Right lobe of liver (tissue), 6 donors: ENCODE measurements at regions not wholly inside any gene's neighbourhood (a gene's known extent, or its start where the extent isn't known, plus 50 kb on each side); places are given as distances from the start of the nearest gene placed in this dataset.

Experiments used
- ATAC-seq, 4 donors: fragments of 200-7000 bp; cut with Tn5 transposase; one replicate each; pipeline ENCODE4 v1.9.1; 2020; ENCODE audit warnings: mild to moderate bottlenecking in 4 of 4, moderate library complexity in 4 of 4
- DNase-seq, 3 donors: peaks; one replicate each; pipeline ENCODE4 v3.0.0-alpha.2; 2020
- H3K27ac ChIP-seq, 3 donors: fragments of 200-600 bp; one replicate each; pipeline ENCODE4 v1.8.0; 2022
- H3K27me3 ChIP-seq, 2 donors: fragments of 200-600 bp; one replicate each; pipeline ENCODE4 v1.8.0; 2022
- H3K36me3 ChIP-seq, 4 donors: fragments of 200-600 bp; sonication (generic) in 1 of 4; one replicate each; pipeline versions ENCODE4 v1.5.1 to v1.8.0; 2017 to 2022; ENCODE audit warnings: control low read depth in 1 of 4
- H3K4me1 ChIP-seq, 4 donors: fragments of 200-600 bp; sonication (generic) in 1 of 4; one replicate each; pipeline versions ENCODE4 v1.5.1 to v1.8.0; 2017 to 2022; ENCODE audit warnings: control low read depth in 1 of 4
- H3K4me3 ChIP-seq, 3 donors: fragments of 200-600 bp; one replicate each; pipeline ENCODE4 v1.8.0; 2022
- H3K9me3 ChIP-seq, 4 donors: fragments of 200-600 bp; sonication (generic) in 1 of 4; one replicate each; pipeline versions ENCODE4 v1.5.1 to v1.8.0; 2017 to 2022; ENCODE audit warnings: control low read depth in 1 of 4
- POLR2A ChIP-seq: fragments of 450-650 bp; IDR thresholded peaks from one replicate; pipeline ENCODE4 v1.6.1; 2017; ENCODE audit warnings: antibody characterized with exemption, mild to moderate bottlenecking
- WGBS: methylation state at CpG from one replicate; pipeline ENCODE4 v1.1.6; 2018; ENCODE audit warnings: low coverage, low lambda C conversion rate; ENCODE audit not compliant: insufficient coverage; ENCODE audit errors: missing lambda C conversion rate; 5-methylcytosine and 5-hydroxymethylcytosine counted together
- intact Hi-C, 2 donors: fragments of 100-400 bp; cut with DNase I; formaldehyde crosslinking; loops; one replicate each; pipeline versions ENCODE4 v1.11.2 to v1.14.1; 2022
- TF ChIP-seq, protein P1 (sequence below), 4 donors: fragments of 200-600 bp in 3 of 4; fragments of 450-650 bp in 1 of 4; IDR thresholded peaks; one replicate each; pipeline versions ENCODE4 v1.5.1 to v1.8.0; 2016 to 2022; ENCODE audit warnings: antibody characterized with exemption in 4 of 4, mild to moderate bottlenecking in 2 of 4
- donor health status: DM: no; HTN: yes; CAD: no.
- donor health status: DM: no; HTN: no; CAD: no.
- donor health status: DM: no; HTN: no; CAD: no.
- donor health status: DM: no; HTN: yes; CAD: no.
- donor health status: DM: no; HTN: yes; CAD: no.

DNA sequence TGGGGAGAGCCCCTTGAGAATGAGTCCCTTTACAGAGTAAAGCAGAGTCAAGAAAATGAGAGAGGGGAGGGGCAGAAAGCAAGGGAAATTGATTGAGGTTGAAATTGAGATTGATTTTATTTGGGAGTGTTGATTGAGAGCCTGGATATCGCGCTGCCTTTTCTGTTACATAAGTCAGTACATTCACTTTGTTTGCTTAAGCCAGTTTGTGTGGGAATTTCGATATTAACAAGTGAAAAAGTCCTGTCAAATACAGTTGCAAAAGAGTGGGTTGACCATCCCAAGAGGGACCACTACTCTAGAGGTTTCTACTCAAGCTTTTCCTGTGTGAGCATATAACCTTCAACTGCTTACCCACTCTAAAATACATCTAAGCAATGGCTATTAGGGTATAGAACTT lies 331.4 kb upstream of the AZI2 start:
- Histone ChIP-seq H3K27ac (no peak overlapping the region), H3K27me3 (no peaks in the 10 kb centered on the region), H3K9me3 (no peaks in the 10 kb centered on the region), H3K4me3 (no peak overlapping the region), H3K36me3 (no peaks in the 10 kb centered on the region), H3K4me1 (no peaks in the 10 kb centered on the region)
- TF ChIP-seq, protein P1, sequence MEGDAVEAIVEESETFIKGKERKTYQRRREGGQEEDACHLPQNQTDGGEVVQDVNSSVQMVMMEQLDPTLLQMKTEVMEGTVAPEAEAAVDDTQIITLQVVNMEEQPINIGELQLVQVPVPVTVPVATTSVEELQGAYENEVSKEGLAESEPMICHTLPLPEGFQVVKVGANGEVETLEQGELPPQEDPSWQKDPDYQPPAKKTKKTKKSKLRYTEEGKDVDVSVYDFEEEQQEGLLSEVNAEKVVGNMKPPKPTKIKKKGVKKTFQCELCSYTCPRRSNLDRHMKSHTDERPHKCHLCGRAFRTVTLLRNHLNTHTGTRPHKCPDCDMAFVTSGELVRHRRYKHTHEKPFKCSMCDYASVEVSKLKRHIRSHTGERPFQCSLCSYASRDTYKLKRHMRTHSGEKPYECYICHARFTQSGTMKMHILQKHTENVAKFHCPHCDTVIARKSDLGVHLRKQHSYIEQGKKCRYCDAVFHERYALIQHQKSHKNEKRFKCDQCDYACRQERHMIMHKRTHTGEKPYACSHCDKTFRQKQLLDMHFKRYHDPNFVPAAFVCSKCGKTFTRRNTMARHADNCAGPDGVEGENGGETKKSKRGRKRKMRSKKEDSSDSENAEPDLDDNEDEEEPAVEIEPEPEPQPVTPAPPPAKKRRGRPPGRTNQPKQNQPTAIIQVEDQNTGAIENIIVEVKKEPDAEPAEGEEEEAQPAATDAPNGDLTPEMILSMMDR (IDR thresholded peaks at IDR 0.05), result no peak
- no peak for TF ChIP-seq POLR2A
- intact Hi-C loops, result no loop called here
- ATAC-seq, result peak; percentile 52 to 78 (median 72)
- WGBS, result 55% methylated on average over 3 of the region's 3 CpGs
- DNase-seq, result no peak

DNA sequence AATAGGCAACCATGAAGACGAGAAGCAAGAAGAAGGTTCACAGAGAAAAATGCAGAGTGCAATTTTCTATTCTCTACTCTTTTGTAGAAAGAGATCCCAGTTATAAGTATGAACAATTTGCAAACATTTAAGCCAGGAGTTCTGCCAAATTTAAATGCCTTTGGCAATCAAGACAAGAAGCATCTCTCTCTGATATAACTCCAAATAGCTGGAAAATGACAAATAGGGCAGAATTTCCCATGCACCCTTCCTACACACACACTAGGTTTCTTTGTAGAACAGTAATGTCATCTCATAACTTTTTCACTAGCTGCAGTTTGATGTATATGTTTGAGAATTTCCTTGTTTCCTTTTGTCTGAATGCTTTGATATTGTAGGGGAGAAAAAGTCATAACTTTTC lies 333.5 kb upstream of the AZI2 start:
- no peak for DNase-seq
- Histone ChIP-seq H3K4me3 (no peak overlapping the region), H3K9me3 (no peaks in the 10 kb centered on the region), H3K27me3 (no peaks in the 10 kb centered on the region), H3K36me3 (no peaks in the 10 kb centered on the region), H3K27ac (no peak overlapping the region), H3K4me1 (no peaks in the 10 kb centered on the region)
- WGBS, result 50% methylated on average over 1 of the region's 1 CpG
- TF ChIP-seq POLR2A, result no peak
- TF ChIP-seq, protein P1 (IDR thresholded peaks at IDR 0.05), result no peak
- ATAC-seq, result no peak
- intact Hi-C loops, result no loop called here

DNA sequence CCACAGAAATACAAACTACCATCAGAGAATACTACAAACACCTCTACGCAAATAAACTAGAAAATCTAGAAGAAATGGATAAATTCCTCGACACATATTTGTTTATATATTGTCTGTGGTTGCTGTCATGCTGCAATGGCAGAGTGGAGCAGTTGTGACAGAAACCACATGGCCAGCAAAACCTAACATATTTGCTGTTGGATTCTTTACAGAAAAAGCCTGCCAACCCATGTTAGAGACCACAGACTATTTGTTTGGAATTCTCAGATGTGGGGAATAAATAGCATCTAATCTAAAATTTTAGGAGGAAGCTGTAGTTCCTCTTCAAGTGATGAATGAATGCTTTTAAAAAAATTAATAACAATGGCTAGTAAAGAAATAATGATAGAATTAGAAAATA lies 341.6 kb upstream of the AZI2 start:
- 83% methylated on average over 1 of the region's 2 CpGs for WGBS
- Histone ChIP-seq H3K4me1 (no peaks in the 10 kb centered on the region), H3K36me3 (no peaks in the 10 kb centered on the region), H3K27ac (no peak overlapping the region), H3K9me3 (no peaks in the 10 kb centered on the region), H3K27me3 (no peaks in the 10 kb centered on the region), H3K4me3 (no peak overlapping the region)
- intact Hi-C loops, result no loop called here
- DNase-seq, result no peak
- no peak for TF ChIP-seq POLR2A
- TF ChIP-seq, protein P1 (IDR thresholded peaks at IDR 0.05), result no peak
- ATAC-seq, result no peak

DNA sequence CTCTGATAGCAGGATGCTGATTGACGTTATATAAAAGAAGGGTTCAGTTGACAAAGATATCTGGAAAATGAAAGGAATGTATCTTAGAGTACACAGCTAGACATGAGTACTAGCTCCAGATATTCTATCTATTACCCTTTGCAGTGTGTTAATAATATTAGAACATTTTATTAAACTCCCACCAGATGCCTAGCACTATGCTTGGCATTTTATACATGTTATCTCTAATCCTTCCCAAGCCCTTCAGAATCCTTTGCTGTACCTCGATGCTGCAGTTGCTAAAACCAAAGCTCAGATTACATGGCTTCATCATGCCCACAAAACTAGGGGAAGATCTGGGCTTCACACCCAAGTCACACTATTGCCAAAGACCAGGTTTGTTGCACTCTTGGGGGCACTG lies 350.1 kb upstream of the AZI2 start:
- H3K27ac ChIP-seq, result no peak overlapping the region
- peaks cover 0 to 10% (median 0%) of the 10 kb centered on the region in 4 donors for H3K4me1 ChIP-seq
- intact Hi-C loops, result no loop called here
- no peaks in the 10 kb centered on the region for H3K27me3 ChIP-seq
- H3K36me3 ChIP-seq, result no peaks in the 10 kb centered on the region
- no peak overlapping the region for H3K4me3 ChIP-seq
- ATAC-seq (no peak), DNase-seq (no peak)
- WGBS, result 61% methylated on average over 2 of the region's 2 CpGs
- H3K9me3 ChIP-seq, result no peaks in the 10 kb centered on the region
- TF ChIP-seq POLR2A, result no peak
- TF ChIP-seq, protein P1 (IDR thresholded peaks at IDR 0.05), result no peak

DNA sequence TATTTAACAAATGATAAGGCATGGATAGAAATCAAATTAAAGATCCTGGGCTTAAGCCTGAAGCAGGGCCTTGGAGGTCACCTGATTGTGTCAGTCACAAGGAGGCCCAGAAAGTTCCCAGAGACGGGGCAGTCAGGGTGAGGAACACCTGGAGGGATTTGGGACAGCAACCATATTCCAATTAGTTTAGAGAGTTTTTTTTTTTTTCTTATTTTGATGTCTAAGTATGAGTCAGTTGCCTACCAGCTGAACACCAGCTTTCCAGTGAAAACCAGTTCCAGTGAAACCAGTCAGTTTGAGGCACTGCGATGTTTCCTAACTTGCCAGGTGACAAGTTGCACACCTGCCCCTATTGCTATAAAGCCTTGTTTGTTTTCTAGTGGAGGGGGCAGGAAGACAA lies 350.7 kb upstream of the AZI2 start:
- no peak overlapping the region for H3K27ac ChIP-seq
- no peak overlapping the region for H3K4me3 ChIP-seq
- no peak for DNase-seq
- peaks cover 0 to 10% (median 0%) of the 10 kb centered on the region in 4 donors for H3K4me1 ChIP-seq
- no peaks in the 10 kb centered on the region for H3K27me3 ChIP-seq
- H3K36me3 ChIP-seq, result no peaks in the 10 kb centered on the region
- WGBS, result 25% methylated on average over 2 of the region's 2 CpGs
- TF ChIP-seq, protein P1 (IDR thresholded peaks at IDR 0.05), result no peak
- TF ChIP-seq POLR2A, result no peak
- ATAC-seq, result peak; percentile 39 to 89 (median 58)
- intact Hi-C loops, result no loop called here
- H3K9me3 ChIP-seq, result no peaks in the 10 kb centered on the region
